NOMO-1 (cell line): ENCODE measurements at regions not wholly inside any gene's neighbourhood (a gene's known extent, or its start where the extent isn't known, plus 50 kb on each side); places are given as distances from the start of the nearest gene placed in this dataset.
"Not testable (repeated sequence)": the region's sequence is repeated elsewhere in the genome, so short reads cannot be mapped to it uniquely, and the experiment has no call there.

Source experiments
- DNase-seq, 2 experiments: peaks; one replicate each; lab custom pipeline; 2025; ENCODE audit not compliant: unreplicated experiment in 2 of 2; lab: John Stamatoyannopoulos, UW

DNA sequence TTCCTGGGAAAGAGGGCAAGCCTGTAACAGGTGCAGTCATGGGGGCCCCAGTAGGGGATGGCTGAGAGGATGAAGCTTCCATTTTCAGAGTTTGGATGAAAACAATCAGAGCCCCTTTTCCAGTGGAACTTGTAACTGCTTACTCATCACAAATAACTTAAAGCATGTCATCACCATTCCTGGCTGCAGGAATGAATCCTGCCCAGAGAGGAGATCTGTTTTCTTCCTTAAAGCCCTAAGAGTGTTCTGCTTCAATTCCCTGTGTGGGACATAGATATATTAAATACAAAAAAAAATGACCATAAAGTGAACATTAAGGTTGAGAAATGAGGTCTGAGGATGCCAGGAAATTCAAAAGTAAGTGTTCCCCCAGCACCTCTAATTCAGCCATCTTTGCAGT lies 183.4 kb upstream of the MEIS1 start:
- DNase-seq, result no peak

DNA sequence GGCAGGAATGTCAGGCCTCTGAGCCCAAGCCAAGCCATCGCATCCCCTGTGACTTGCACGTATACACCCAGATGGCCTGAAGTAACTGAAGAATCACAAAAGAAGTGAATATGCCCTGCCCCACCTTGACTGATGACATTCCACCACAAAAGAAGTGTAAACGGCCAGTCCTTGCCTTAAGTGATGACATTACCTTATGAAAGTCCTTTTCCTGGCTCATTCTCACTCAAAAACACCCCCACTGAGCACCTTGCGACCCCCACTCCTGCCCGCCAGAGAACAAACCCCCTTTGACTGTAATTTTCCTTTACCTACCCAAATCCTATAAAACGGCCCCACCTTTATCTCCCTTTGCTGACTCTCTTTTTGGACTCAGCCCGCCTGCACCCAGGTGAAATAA lies 185.8 kb upstream of the MEIS1 start:
- DNase-seq, result not testable (repeated sequence)

DNA sequence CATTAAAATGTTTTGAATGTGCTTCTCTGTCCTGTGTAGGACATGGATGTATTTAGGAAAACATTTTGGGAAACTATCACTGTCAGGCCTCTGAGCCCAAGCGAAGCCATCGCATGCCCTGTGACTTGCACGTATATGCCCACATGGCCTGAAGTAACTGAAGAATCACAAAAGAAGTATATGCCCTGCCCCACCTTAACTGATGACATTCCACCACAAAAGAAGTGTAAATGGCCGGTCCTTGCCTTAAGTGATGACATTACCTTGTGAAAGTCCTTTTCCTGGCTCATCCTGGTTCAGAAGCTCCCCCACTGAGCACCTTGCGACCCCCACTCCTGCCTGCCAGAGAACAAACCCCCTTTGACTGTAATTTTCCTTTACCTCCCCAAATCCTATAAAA lies 191.1 kb upstream of the MEIS1 start:
- not testable (repeated sequence) for DNase-seq

- not testable (repeated sequence) for DNase-seq
Measured at GRCh38 chr2:66242888-66243287, 192.0 kb upstream of the MEIS1 start.

DNA sequence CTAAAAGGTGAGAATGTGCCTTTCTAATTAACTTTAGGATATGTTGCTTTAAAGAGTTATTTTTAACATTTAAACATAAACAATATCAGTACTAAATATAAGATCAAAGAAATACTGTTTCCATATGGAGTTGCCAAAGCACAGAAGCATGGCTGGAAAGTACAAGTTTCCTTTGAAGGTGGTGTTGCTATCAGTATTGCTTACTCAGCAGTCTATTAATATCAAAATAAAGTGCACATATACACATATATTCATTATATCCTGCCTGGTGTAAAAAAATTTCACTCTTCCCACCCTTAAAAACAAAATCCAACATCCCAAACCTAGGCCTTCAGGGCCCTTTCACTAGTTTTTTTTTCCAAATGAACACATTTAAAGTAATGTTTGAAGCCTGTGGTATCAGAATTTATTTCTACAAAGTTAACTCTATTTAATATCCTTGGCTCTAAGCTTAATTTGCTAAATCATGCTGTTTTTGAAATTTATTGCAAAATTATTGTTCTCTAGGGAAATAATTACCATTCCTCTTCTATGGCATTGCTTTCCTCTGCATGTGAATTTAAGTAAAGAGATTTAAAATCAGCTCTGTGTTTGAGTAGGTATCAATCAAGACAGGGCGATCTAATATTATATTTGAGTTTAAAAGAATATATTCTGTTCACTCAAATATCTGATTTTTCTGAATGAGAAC lies 192.7 kb upstream of the MEIS1 start:
- no peak for DNase-seq

DNA sequence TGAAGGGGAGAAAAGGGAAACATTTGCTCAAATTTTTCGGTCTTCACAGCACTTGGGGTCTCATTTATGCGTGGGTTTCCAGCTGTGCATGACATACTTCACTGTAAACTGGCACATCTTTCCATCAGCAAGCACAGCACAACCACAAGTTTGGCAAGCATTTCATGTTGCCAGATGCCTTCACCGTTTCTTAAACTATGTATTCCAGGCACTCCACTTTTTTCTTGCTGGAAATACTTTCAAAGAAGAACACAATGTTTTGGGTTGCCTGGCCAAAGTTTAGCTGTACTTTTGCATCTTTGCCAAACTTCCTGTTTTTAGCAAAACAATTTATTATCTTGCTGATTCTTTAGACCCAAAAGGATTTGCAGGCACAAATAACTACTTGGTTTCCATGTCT lies 194.6 kb upstream of the MEIS1 start:
- DNase-seq, result no peak

- DNase-seq, result no peak
Measured at GRCh38 chr2:66239655-66240054, 195.3 kb upstream of the MEIS1 start.

DNA sequence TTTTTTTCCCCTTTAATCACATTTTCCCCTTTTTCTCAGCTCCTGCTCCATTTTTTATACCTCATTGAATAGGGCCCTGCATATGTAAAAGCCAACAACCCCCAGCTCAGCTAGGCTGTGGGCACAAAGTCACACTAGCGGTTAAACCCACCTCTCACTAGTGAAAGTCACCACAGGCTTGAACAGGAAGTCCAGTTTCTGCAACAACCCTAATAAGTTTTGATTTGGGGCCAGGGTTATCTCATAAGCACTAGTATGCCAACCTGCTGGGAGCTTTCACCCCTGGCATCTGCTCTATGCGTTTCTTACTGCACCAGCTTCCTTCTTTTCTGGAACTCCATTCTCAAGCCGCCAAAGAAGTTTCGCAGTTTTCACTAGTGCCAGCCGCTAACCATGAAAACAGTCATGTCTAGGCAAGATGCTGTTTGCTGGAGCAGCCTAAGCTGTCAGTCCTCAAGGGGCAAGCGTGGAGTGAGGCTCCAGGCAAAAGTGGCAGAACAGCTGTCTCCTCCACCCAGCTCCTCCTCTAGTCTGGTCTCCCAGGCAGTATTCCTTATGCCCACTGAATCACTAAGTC lies 197.0 kb upstream of the MEIS1 start:
- no peak for DNase-seq

DNA sequence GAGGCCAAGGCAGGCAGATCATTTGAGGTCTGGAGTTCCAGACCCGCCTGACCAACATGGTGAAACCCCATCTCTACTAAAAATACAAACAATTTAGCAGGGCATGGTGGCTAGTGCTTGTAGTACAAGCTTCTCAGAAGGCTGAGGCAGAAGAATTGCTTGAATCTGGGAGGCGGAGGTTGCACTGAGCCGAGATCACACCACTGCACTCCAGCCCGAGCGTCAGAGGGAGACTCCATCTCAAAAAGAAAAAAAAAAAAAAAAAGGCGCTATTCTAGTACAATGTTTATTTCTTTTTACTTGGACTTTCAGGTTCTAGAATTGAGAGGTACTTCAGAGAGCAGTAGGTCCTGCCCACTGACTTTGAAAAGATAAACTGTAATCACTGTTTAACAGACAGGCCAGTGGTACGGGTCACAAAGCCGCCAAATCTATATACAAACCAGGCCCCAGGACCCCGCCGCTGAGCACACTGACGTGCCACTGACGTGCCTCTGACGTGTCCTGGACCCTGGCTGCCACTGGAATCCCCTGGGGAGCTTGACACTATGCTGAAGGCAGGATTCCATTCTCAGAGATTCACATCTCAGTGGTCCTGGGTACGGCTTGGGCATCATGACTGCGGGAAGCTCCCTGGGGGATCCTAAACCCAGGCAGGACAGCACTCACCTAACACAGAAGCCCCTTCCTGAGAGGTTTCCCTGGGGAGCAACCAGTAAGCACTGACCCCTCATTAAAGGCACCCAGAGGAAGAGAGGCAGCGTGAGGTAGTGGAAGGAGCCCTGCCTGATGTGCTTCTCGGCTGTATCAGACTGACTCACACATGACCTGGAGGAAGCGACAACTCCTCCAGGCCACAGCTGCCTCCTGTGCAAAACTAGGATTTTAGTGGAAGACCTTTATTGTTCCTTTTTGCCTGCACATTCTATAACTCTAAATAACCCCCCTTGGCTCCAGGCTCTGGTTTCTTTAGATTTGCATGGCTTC lies 197.8 kb upstream of the MEIS1 start:
- no peak for DNase-seq

DNA sequence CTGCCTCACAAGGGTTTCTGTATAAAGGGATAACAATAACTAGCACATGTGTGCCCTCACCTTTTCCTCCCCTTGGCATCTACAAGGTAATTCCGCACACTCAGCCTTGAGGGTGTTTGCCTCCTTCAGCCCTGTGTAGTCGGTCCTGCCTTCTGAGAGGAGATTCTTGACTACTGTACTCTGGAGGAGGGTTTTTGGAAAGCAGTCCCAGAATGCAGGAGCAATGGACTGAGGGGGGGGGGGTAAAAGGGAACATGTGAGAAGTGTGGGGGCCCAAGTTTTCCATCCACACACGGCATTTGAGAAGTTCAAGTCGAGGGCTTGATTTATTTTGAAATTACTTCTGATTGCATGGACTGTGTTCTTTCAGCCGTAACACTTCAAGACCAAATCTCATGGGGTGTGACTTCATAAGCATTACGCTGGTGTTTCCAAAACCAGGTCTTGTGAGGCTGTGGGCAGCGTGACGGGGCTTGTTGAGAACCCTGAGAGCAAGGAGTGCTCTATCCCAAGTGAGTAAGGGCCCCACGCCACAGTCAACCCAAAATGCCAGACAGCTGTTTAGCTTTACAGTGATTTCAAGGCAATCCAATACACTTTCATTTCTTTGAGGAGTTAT lies 198.7 kb upstream of the MEIS1 start:
- no peak for DNase-seq

DNA sequence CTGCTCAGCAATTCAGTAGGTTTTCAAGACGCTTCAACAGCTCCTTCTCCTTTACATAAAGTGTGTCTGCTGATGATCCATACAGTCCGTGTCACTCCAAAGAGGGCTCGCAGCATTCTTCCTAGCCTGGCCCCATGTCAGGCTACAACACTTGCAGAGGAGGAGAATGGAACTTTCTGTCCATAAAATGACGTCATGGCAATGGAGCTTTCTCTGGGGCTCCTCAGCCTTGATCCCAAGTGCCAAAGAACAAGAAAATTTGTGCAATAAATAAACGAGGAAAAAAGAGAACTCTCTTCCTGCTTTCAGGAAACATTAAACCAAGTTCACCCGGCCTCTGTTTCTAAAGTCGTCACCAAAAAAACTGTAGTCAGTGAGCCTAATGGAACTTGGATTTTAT lies 199.5 kb upstream of the MEIS1 start:
- no peak for DNase-seq

- DNase-seq, result no peak
Measured at GRCh38 chr2:66233981-66234380, 200.9 kb upstream of the MEIS1 start.

GRCh38 chr2:66228128-66228547 lies 206.8 kb upstream of the MEIS1 start:
- DNase-seq, result no peak

- DNase-seq, result no peak
Measured at GRCh38 chr2:66217039-66217585, 217.8 kb upstream of the MEIS1 start.

- no peak for DNase-seq
Measured at GRCh38 chr2:66212749-66213148, 222.2 kb upstream of the MEIS1 start.

DNA sequence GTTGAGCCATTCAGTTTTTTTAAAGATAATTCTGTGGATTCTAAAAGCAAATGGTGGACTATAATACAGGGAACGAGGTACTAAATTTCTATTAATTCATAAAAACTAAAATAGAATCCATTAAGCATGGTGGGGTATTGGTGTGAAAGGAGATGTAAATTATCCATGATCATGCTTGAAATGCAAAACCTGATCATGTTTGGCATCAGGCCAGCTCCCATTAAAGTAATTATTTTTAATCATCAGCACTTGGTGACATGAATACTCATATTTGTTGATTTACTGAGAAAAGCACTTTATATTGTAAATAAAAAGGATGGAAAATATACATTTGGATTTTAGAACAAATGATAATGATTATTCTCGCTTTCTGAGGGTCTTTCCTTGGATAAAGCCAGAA lies 232.3 kb upstream of the MEIS1 start:
- no peak for DNase-seq

DNA sequence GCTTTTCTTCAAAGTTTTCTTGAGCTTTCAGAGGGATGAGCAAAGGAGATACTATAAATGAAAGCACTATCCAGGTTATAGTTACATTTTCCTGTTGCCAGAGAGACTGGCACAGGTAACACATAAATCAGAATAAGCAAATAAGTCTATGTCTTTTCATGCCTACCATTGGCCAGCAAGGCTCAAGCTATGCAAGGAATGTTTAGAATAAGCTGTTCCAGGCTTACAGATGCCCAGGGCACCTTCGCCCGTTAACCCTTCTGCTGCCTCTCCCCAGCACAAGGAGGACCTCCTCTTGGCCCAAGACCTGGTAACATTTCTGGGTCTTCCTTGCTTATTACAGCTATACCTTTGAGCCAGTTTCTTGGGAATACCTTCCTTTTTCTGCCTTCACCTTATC lies 233.7 kb upstream of the MEIS1 start:
- no peak for DNase-seq

- DNase-seq, result no peak
Measured at GRCh38 chr2:66198873-66199272, 236.1 kb upstream of the MEIS1 start.

- no peak for DNase-seq
Measured at GRCh38 chr2:66192888-66193287, 242.0 kb upstream of the MEIS1 start.

- DNase-seq, result no peak
Measured at GRCh38 chr2:66191311-66191710, 243.6 kb upstream of the MEIS1 start.

GRCh38 chr2:66189553-66189952 lies 245.4 kb upstream of the MEIS1 start:
- DNase-seq, result no peak
